GM18502 (cell line): ENCODE measurements at regions not wholly inside any gene's neighbourhood (a gene's known extent, or its start where the extent isn't known, plus 50 kb on each side); places are given as distances from the start of the nearest gene placed in this dataset.

Experiments used
- ATAC-seq: cut with Tn5 transposase; IDR thresholded peaks from one replicate; pipeline ENCODE4 v1.9.1; 2021; ENCODE audit warnings: mild to moderate bottlenecking; ENCODE audit not compliant: unreplicated experiment, poor library complexity

DNA sequence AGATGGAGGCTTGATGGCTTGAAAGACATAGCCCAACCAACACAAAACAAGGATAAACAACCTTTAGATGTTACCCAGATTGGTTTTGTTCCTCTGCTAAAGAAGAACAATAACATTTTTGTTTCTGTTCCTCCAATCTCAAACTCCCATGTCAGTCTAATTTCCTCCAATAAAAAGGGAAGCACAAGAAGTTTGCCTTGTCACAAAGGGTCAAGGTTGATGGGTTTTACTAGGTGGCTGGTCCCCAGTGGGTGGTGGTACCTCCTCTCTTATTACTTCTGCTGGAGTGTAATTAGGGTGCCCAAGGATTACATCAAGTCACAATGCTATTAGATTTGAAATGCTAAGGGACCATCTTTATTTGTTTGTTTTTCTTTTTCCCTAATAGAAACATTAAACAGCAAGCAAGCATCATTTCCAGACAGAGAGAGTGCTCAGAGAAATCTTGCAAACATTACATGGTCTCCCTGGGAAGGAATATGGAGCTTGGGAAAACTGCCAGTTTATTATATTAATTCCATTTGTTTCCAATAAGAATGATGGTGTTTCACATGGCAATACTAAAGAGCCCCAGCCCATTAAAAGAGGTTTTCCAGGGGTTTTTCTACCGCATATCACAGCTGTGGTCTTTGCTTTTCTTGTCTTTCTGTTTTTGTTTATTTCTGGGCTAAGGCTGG is 78.3 kb upstream of the AOAH start:
- no peak for ATAC-seq

DNA sequence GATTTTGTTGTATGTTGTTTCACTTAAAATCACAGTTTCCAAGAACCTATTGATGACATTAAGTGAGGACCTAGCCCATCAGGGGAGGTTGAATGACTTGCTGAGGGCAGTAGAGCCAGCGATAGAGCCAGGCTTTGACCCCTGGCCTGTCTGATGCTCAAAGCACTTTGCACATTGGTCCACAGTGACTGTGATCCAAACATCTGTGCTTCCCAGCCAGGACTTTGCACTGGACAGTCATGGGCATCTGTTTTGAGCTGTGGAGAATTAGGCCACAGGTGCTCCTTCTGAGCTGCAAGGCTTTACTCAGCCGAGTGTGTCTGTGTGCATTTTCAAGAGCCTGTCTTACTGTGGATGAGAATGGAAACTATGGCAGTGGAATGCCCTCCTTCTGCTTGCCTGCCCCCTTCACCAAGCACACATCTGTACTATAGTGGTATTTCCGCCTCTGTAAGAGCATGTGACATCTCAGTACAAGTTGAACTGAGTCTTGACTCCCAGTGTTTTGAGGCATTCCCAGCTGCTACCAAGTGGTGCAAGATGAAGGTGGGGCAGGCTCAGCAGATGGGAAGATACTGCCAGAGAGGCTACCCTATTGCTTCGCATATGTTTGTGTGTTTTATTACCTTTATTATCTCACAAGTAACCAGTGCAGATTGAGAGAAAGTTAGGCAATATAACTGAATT is 72.7 kb upstream of the AOAH start:
- no peak for ATAC-seq

DNA sequence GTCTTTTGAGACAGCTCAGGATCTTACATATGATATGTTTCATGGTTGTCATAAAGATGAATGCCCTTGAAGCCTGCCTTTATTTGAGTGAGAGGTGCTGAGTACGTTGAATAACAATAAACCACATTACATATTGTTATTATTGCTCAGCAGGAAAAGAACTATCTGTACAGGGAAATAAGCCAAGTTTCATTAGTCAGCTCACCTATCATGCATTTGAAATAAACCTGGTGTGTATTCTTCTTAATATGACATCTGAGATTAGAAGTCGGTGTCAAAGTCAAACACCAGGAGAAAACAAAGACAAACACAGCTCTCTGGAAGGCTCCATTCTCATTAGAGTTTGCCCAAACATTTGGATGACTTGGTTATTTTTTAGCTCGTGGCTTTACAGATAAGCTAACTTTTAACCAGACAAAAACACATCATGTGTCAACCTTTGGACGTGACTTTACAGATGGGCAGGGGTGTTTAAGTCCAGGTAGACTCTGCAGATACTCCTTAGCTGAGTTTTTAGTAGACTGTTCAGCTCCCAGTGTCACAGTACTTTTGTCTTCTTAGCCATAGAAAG is 71.2 kb upstream of the AOAH start:
- no peak for ATAC-seq

DNA sequence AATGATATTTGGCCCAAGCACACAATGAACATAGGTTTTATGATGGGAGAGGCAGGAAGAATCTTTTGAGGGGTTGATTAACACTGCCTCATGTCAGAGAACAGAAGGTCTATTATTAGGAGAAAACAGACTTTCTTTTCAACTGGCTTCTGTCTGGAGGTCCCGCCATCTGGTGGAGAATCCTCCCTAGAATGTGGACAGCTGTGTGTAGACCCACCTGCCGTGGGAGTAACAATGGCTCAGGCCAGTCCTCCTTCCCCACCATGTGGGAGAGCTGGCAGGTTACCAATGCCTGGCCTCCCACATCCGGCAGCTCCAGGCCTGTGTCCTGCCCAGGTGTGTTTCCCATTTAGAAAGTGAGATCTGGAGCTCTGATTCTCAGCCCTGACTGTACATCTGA is 70.4 kb upstream of the AOAH start:
- ATAC-seq, result no peak

DNA sequence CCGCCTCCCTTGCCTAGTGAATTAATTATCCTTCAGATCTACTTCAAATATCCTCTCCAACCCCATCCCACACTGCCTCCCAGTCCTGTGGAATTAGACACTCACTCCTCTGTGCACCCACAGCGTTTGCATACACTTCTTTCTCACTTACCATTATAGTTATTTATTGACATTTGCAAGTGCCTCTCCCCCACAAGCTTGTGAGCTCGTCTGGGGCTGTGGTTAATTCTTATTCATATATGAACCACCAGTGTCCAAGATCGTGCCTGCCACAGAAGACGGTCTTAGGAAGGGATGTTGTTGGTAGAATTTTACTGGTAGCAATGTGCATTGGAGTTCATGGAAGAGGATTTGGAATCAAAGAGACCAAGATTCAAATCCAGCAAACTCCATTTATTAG is 68.1 kb upstream of the AOAH start:
- no peak for ATAC-seq

DNA sequence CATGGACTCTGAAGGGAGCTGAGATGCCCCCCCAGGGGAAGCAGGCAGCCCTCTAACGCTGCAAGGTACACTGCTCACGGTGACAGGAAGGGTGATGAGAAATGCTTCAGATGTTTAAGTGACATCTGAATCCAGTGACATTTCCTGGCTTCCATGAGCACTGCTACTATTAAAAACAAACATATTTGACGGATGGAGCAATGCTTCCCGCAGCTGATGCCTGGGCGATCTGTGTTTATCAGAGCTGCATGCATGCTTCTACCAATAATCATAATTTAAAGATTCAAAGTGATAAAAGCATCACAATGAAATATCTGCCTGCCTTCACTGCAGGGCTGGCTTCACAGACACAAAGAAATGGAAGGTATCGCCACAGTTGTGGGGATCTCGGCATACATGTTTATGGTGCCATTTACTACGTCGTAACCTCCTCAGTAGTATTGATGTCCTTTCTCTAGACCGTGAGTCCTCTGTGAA is 66.1 kb upstream of the AOAH start:
- no peak for ATAC-seq

DNA sequence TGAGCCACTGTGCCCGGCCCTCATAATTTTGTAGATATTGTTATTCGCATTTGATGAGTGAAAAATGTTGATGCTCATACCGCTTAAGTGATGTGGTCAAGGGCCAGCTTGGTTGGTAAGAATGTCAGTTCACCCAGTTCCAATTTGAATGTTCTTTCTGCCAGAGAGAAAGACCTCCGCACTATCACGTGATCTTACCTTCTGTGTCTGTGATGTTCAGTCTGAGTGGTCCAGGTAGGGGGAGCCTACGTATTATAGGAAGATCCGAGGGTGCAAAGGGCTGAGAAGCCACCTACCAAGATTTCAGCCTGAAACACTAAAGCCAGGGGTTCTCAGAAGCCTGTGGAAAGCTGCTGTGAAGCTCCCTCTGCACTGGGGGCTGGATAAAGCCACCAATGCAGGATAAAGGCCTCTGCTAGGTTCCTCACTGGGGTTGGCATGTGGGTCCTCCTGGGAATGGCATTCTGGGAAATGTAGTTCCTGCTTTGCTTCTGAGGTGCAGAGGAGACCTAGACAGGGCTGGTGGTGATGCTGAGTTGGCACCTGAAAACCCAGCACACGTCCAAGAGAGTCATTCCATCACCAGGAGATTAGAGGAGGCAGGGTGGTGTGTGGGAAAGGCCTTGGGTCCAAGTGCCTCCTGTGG is 64.7 kb upstream of the AOAH start:
- no peak for ATAC-seq

DNA sequence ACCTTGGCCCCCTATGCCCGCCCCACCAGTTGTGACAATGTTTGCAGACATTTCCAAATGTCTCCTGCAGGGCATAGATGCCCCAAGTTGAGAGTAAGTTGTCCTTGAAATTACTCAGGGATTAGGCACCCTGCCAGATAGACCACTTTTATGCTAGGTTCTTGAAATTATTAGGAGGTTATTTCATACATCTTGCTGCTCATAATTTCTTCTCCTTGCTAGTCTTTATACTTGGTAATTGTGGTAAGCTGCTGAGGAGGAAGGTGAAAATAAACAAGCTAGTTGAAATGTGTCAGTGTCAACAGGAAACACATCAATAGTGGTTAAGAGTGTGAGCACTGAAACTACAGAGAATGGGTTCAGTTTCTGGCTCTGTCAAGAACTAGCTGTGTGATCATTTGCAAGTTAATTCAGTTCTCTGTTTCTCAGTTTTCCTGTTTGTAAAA is 63.7 kb upstream of the AOAH start:
- peak; percentile 67 for ATAC-seq

DNA sequence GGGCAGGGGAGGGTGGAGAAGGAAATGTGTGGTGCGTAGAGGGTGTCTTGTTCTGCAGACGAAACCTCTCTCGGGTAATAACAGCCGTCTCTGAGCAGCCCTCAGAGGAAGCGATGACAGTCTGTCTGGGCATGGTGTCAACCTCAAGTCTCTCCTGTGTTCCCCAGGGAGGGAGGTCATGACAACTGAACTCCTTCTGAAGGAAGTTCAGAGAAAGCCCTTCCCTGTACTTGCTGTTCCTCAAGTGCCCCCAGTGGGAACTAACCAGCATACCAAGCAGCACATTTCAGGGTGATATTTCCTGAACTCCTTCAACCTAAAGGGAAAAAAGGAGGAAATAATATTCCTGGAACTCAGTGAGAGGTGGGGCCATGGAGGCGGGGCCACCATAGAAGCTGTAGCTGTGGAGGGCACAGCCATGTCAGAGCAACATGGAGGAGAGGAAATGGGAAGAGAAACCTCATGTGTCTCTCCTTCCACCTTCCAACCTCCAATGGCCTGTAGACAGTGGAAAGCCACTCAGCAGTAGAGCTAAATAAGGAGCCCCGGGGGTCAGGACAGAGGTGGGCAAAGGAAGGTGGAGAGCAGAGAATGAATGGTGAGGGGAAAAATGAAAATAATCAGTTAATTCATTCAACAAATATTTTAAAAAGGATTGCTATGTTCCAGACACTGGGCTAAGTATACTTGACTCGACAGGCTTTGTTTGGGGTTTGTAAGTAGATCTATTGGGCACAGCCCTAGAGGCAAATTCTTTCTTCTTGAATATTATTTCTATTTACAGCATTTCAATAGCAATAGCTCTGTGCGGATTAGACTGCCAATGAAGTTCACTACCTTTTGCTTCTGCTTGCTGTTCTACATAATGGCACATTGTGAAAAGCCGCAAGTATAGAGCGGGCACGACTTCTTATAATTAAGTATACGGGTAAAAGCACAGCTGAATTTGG is 61.0 kb upstream of the AOAH start:
- ATAC-seq, result peak; percentile 97

DNA sequence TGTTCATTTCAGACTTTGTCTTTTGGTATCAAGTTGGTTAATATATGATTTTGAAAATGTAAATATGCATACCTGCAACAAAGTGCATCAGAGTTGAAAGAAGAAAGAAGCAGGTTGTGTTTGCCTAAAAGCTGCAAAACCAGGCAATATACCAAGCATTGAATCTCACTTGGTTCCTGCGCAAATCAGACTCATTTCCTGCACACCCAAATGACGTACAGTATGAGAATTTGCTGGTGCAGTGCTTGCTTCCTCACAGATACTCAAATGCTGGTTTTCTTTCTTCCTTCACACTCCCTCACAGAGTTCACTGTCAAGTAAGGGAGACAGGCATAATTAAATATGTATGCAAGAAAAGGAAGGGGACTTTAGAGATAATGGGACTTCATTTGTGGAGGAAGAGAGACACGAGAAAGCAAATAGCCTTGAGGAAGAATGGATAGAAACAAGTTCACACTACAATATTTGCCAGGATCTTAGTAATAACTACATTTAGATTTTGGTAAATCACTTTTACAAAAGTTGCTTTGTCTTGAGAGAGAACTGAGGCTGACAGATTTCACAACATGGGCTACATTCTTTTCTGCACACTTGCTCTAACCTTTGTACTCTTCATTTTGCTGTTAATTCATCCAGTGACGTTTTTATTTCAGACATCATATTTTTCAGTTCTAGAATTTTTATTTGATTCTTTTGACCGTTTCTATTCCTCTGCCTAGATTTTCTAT is 56.9 kb upstream of the AOAH start:
- ATAC-seq, result no peak

DNA sequence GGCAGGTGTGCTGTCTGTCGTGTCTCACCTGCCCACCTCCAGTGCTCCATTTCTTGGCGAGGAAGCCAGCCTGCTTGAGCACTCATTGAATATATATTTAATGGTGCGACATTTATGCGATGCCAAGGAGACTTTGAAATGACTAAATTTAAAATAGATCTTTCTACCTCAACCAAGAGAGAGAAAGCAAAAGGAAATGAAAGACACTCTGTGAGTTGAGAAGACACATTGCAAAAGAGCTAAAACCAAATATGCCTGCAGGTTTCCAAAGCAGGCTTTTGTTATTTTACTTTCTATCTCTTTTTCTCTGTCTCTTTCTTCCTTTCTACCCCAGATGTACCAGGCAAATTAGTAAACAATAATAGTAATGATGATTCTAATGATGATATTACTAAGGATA is 53.6 kb upstream of the AOAH start:
- ATAC-seq, result no peak

DNA sequence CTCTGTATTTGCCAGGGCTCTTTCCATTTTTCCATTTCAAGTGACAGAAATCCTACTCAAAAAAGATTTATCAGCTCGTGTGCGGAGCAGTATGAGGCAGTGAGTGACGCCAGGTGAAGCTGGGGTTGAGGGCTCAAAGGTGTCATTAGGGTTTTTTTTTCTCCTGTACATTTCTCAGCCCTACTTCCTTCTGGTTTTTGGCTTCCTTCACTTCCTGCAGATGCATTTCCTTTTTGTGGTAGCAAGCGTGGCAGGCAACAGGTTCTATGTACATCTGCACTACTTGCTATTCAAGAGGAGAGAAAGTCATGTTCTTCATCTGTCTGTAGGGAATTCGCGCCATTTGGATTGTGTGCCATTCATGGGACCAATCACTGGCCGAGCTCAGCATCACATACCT is 52.8 kb upstream of the AOAH start:
- no peak for ATAC-seq

DNA sequence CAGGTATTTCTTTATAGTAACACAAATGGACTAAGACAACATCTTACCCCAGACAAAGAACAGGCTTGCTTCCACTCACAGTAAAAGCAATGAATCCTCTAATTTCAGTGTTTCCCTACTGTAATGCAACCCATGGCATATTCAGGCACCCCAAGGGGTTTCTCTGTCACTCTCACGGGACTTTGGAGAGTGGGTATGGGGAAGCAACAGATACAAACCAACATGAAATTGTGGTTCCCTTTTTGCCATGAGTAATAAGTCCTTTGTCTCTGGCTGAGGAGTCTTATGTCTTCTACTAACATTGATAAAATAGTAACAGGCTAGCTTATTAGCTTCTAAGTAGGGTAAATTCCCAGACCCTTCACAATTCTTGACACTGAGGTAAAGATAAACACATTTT is 51.4 kb upstream of the AOAH start:
- no peak for ATAC-seq

DNA sequence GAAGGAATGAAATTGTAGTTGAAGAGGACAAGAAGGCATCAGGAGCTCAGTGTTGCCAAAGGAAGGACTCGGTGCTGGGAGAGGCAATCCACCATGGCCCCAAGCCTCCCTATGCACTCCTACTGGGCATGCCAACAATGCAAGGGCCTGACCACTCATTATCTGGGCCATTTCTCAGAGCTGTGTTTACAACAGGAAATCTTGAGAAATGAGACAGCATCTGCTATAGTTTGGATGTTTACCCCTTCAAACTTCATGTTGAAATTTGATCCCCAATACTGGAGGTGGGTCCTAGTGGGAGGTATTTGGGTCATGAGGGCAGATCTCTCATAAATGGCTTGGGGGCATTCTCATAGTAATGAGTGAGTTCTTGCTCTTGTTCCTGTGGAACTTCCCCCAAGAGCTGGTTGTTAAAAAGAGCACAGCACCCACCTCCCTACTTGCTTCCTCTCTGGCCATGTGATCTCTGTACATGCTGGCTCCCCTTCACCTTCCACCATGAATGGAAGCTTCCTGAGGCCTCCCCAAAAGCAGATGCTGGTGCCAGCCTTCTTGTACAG is 50.8 kb upstream of the AOAH start:
- ATAC-seq, result no peak
